H1 (cell line): ENCODE measurements at regions not wholly inside any gene's neighbourhood (a gene's known extent, or its start where the extent isn't known, plus 50 kb on each side); places are given as distances from the start of the nearest gene placed in this dataset.
A peak's percentile ranks its signal among the peaks of the same experiment; 100 is the strongest.

Experiments used
- CEBPB ChIP-seq: IDR thresholded peaks from 2 replicates; pipeline ENCODE4 v1.6.1; 2012; ENCODE audit warnings: low read depth, low read length
- CHD7 ChIP-seq: fragments of 300-600 bp; sonication (generic); IDR thresholded peaks from 2 replicates; pipeline ENCODE4 v1.7.1; 2012; ENCODE audit warnings: low read length, moderate library complexity, mild to moderate bottlenecking, inconsistent platforms; ENCODE audit not compliant: insufficient replicate concordance
- CTCF ChIP-seq, 3 experiments: IDR thresholded peaks; 1 replicate in 2 of 3; 2 replicates in 1 of 3; pipeline versions ENCODE4 v1.5.1 to v1.6.1; 2011; ENCODE audit warnings: low read length in 3 of 3, mild to moderate bottlenecking in 3 of 3, inconsistent platforms in 2 of 3, low read depth in 1 of 3, moderate library complexity in 1 of 3; ENCODE audit not compliant: insufficient read depth in 1 of 3; ENCODE audit errors: control extremely low read depth in 1 of 3
- EZH2 ChIP-seq: fragments of 200-600 bp; sonication (generic); IDR thresholded peaks from 2 replicates; pipeline ENCODE4 v1.7.1; 2012; ENCODE audit warnings: low read depth, mild to moderate bottlenecking, moderate library complexity, low read length, inconsistent platforms; ENCODE audit not compliant: severe bottlenecking
- MAFK ChIP-seq: IDR thresholded peaks from 2 replicates; pipeline ENCODE4 v1.6.1; 2012; ENCODE audit warnings: low read depth, mild to moderate bottlenecking, improper control_type of control experiment, low read length
- SP1 ChIP-seq: IDR thresholded peaks from 2 replicates; pipeline ENCODE4 v1.6.1; 2011; ENCODE audit warnings: low read depth, low read length
- TEAD4 ChIP-seq: IDR thresholded peaks from 2 replicates; pipeline ENCODE4 v1.6.1; 2012; ENCODE audit warnings: low read depth, low read length, inconsistent platforms, mixed read lengths

GRCh38 chr3:87771337-87772192 is 287.2 kb downstream of the CGGBP1 start (continued):
- TF ChIP-seq CHD7: no peak
- TF ChIP-seq CTCF (IDR thresholded peaks at IDR 0.05; ENCODE audit: control extremely low read depth in 1 of 3, insufficient read depth in 1 of 3, low read depth in 1 of 3, low read length in 3 of 3): peak; percentile 70 to 88 (median 75)
- TF ChIP-seq MAFK: no peak
- 0 out of 2 replicates have a peak, but pooled peaks have one; percentile 19 for TF ChIP-seq TEAD4
- TF ChIP-seq SP1: no peak
- 0 out of 2 replicates have a peak, but pooled peaks have one; percentile 42 for TF ChIP-seq CEBPB
- no peak for TF ChIP-seq EZH2
- TF ChIP-seq, all 59 proteins: peak for 4
